Inferior parietal cortex (tissue), 1 donor: ENCODE measurements at regions not wholly inside any gene's neighbourhood (a gene's known extent, or its start where the extent isn't known, plus 50 kb on each side); places are given as distances from the start of the nearest gene placed in this dataset.

Experiments
- DNase-seq: peaks from one replicate; pipeline ENCODE4 v3.0.0-alpha.2; 2016; ENCODE audit errors: extremely low spot score

- DNase-seq, result no peak
These were observed 70.1 kb upstream of the HIF1A start for GRCh38 chr14:61625165-61625564.

- DNase-seq, result no peak
These were observed 67.7 kb upstream of the HIF1A start for GRCh38 chr14:61627612-61628011.

- no peak for DNase-seq
These were observed 67.1 kb upstream of the HIF1A start for GRCh38 chr14:61628016-61628725.

GRCh38 chr14:61630399-61631044, 64.8 kb upstream of the HIF1A start:
- DNase-seq, result no peak

GRCh38 chr14:61631045-61631687, 64.1 kb upstream of the HIF1A start:
- no peak for DNase-seq

GRCh38 chr14:61632401-61632800, 62.9 kb upstream of the HIF1A start:
- no peak for DNase-seq

- DNase-seq, result no peak
These were observed 62.5 kb upstream of the HIF1A start for GRCh38 chr14:61632807-61633206.

GRCh38 chr14:61636291-61636690, 59.0 kb upstream of the HIF1A start:
- DNase-seq, result no peak

GRCh38 chr14:61636779-61637178, 58.5 kb upstream of the HIF1A start:
- DNase-seq, result no peak

GRCh38 chr14:61638595-61639387, 56.5 kb upstream of the HIF1A start:
- no peak for DNase-seq

- DNase-seq, result no peak
These were observed 54.9 kb upstream of the HIF1A start for GRCh38 chr14:61640158-61641136.

GRCh38 chr14:61641914-61642613, 53.2 kb upstream of the HIF1A start:
- no peak for DNase-seq

- DNase-seq, result no peak
These were observed 52.7 kb upstream of the HIF1A start for GRCh38 chr14:61642614-61642982.

- no peak for DNase-seq
These were observed 51.8 kb upstream of the HIF1A start for GRCh38 chr14:61643555-61643954.

- DNase-seq, result no peak
These were observed 51.1 kb upstream of the HIF1A start for GRCh38 chr14:61644175-61644574.

- no peak for DNase-seq
These were observed 50.5 kb upstream of the HIF1A start for GRCh38 chr14:61644834-61645233.

- no peak for DNase-seq
These were observed 50.1 kb upstream of the HIF1A start for GRCh38 chr14:61645247-61645646.
